HG02938 (cell line): ENCODE measurements at regions not wholly inside any gene's neighbourhood (a gene's known extent, or its start where the extent isn't known, plus 50 kb on each side); places are given as distances from the start of the nearest gene placed in this dataset.

Experiments
- ATAC-seq: cut with Tn5 transposase; IDR thresholded peaks from one replicate; pipeline ENCODE4 v1.9.1; 2021; ENCODE audit warnings: mild to moderate bottlenecking, moderate library complexity; ENCODE audit not compliant: unreplicated experiment

- ATAC-seq: no peak
Measured at GRCh38 chr2:120948662-120949011, 213.0 kb downstream of the GLI2 start.

GRCh38 chr2:120949027-120949956 is 213.6 kb downstream of the GLI2 start:
- no peak for ATAC-seq

GRCh38 chr2:120949957-120950590 is 214.4 kb downstream of the GLI2 start:
- ATAC-seq: no peak

- no peak for ATAC-seq
Measured at GRCh38 chr2:120951693-120952092, 216.0 kb downstream of the GLI2 start.

GRCh38 chr2:120952318-120952717 is 216.7 kb downstream of the GLI2 start:
- ATAC-seq: no peak

GRCh38 chr2:120953066-120953756 is 217.5 kb downstream of the GLI2 start:
- ATAC-seq: no peak

GRCh38 chr2:120953843-120954584 is 218.3 kb downstream of the GLI2 start:
- ATAC-seq: no peak

- ATAC-seq: no peak
Measured at GRCh38 chr2:120954939-120955338, 219.3 kb downstream of the GLI2 start.

- no peak for ATAC-seq
Measured at GRCh38 chr2:120955427-120955826, 219.8 kb downstream of the GLI2 start.

GRCh38 chr2:120956486-120957156 is 221.0 kb downstream of the GLI2 start:
- no peak for ATAC-seq

- no peak for ATAC-seq
Measured at GRCh38 chr2:120957905-120958304, 222.2 kb downstream of the GLI2 start.

- no peak for ATAC-seq
Measured at GRCh38 chr2:120958623-120959366, 223.1 kb downstream of the GLI2 start.

- no peak for ATAC-seq
Measured at GRCh38 chr2:120959426-120959825, 223.8 kb downstream of the GLI2 start.

- ATAC-seq: no peak
Measured at GRCh38 chr2:120960770-120961366, 225.2 kb downstream of the GLI2 start.

- ATAC-seq: no peak
Measured at GRCh38 chr2:120961396-120961795, 225.7 kb downstream of the GLI2 start.

GRCh38 chr2:120963997-120964705 is 228.5 kb downstream of the GLI2 start:
- ATAC-seq: no peak

- ATAC-seq: no peak
Measured at GRCh38 chr2:120964819-120965218, 229.2 kb downstream of the GLI2 start.

- no peak for ATAC-seq
Measured at GRCh38 chr2:120966510-120967254, 231.0 kb downstream of the GLI2 start.
